H1 (cell line): ENCODE measurements at regions not wholly inside any gene's neighbourhood (a gene's known extent, or its start where the extent isn't known, plus 50 kb on each side); places are given as distances from the start of the nearest gene placed in this dataset.

Experiments used
- BCL11A ChIP-seq, 2 experiments: IDR thresholded peaks; one replicate each; pipeline ENCODE4 v1.6.1; 2011; ENCODE audit warnings: low read depth in 2 of 2, low read length in 2 of 2, mild to moderate bottlenecking in 2 of 2
- BRCA1 ChIP-seq: IDR thresholded peaks from 2 replicates; pipeline ENCODE4 v1.6.1; 2012; ENCODE audit warnings: low read depth, low read length, improper control_type of control experiment
- CHD2 ChIP-seq: IDR thresholded peaks from 2 replicates; pipeline ENCODE4 v1.6.1; 2012; ENCODE audit warnings: low read length, improper control_type of control experiment
- CTCF ChIP-seq, 3 experiments: IDR thresholded peaks; 1 replicate in 2 of 3; 2 replicates in 1 of 3; pipeline versions ENCODE4 v1.5.1 to v1.6.1; 2011; ENCODE audit warnings: low read length in 3 of 3, mild to moderate bottlenecking in 3 of 3, inconsistent platforms in 2 of 3, low read depth in 1 of 3, moderate library complexity in 1 of 3; ENCODE audit not compliant: insufficient read depth in 1 of 3; ENCODE audit errors: control extremely low read depth in 1 of 3
- EGR1 ChIP-seq: IDR thresholded peaks from 2 replicates; pipeline ENCODE4 v1.6.1; 2011; ENCODE audit warnings: low read depth, low read length, borderline replicate concordance
- EP300 ChIP-seq, 2 experiments: IDR thresholded peaks; 1 replicate in 1 of 2; 2 replicates in 1 of 2; pipeline ENCODE4 v1.6.1; 2011 to 2012; ENCODE audit warnings: low read depth in 2 of 2, low read length in 2 of 2, mild to moderate bottlenecking in 2 of 2, borderline replicate concordance in 1 of 2, inconsistent platforms in 1 of 2, moderate library complexity in 1 of 2
- GABPA ChIP-seq: IDR thresholded peaks from 2 replicates; pipeline ENCODE4 v1.6.1; 2011; ENCODE audit warnings: mild to moderate bottlenecking, low read length, moderate library complexity, borderline replicate concordance; ENCODE audit not compliant: insufficient read depth
- SRF ChIP-seq: IDR thresholded peaks from 2 replicates; pipeline ENCODE4 v1.6.1; 2011; ENCODE audit warnings: mild to moderate bottlenecking, low read depth, low read length, moderate library complexity
- YY1 ChIP-seq: IDR thresholded peaks from 2 replicates; pipeline ENCODE4 v1.6.1; 2011; ENCODE audit warnings: low read depth, mild to moderate bottlenecking, low read length

- TF ChIP-seq BCL11A (IDR thresholded peaks at IDR 0.05; ENCODE audit: low read depth in 2 of 2, low read length in 2 of 2) (no peak), SRF (no peak), CTCF (IDR thresholded peaks at IDR 0.05; ENCODE audit: control extremely low read depth in 1 of 3, insufficient read depth in 1 of 3, low read depth in 1 of 3, low read length in 3 of 3) (no peak), BRCA1 (no peak), YY1 (no peak), GABPA (no peak), CHD2 (no peak), EP300 (IDR thresholded peaks at IDR 0.05; ENCODE audit: borderline replicate concordance in 1 of 2, low read depth in 2 of 2, low read length in 2 of 2) (no peak), EGR1 (no peak)
These were observed 94.0 kb downstream of the SOX2 start for GRCh38 chr3:181805703-181806102.
